Neuronal stem cell (in vitro differentiated cells): ENCODE measurements at regions not wholly inside any gene's neighbourhood (a gene's known extent, or its start where the extent isn't known, plus 50 kb on each side); places are given as distances from the start of the nearest gene placed in this dataset.

ENCODE experiments used
- DNase-seq: peaks from one replicate; pipeline ENCODE4 v3.0.0-alpha.2; 2013; ENCODE audit warnings: low spot score
- H2AFZ ChIP-seq: one replicate; pipeline ENCODE4 v1.6.1; 2013; ENCODE audit warnings: mild to moderate bottlenecking, low read length, inconsistent platforms
- H2AK5ac ChIP-seq: 2 replicates; pipeline ENCODE4 v1.6.1; 2013; ENCODE audit warnings: low read depth, mild to moderate bottlenecking, inconsistent platforms, low read length, moderate library complexity, mixed read lengths
- H2BK120ac ChIP-seq: 2 replicates; pipeline ENCODE4 v1.6.1; 2013; ENCODE audit warnings: low read depth, mild to moderate bottlenecking, inconsistent platforms, low read length, moderate library complexity, mixed read lengths
- H2BK12ac ChIP-seq: one replicate; pipeline ENCODE4 v1.6.1; 2013; ENCODE audit warnings: low read length, inconsistent platforms
- H2BK15ac ChIP-seq: 2 replicates; pipeline ENCODE4 v1.6.1; 2013; ENCODE audit warnings: mild to moderate bottlenecking, low read length, inconsistent platforms, mixed read lengths
- H2BK5ac ChIP-seq: one replicate; pipeline ENCODE4 v1.6.1; 2013; ENCODE audit warnings: inconsistent platforms, mild to moderate bottlenecking, low read length, moderate library complexity
- H3K14ac ChIP-seq: one replicate; pipeline ENCODE4 v1.6.1; 2013; ENCODE audit warnings: low read length, inconsistent platforms
- H3K18ac ChIP-seq: 2 replicates; pipeline ENCODE4 v1.6.1; 2013; ENCODE audit warnings: low read length, inconsistent platforms
- H3K23ac ChIP-seq: 2 replicates; pipeline ENCODE4 v1.6.1; 2013; ENCODE audit warnings: low read depth, mild to moderate bottlenecking, mixed read lengths, low read length, inconsistent platforms; ENCODE audit not compliant: poor library complexity
- H3K27ac ChIP-seq: replicated peaks from 3 replicates; pipeline ENCODE4 v1.5.1; 2013; ENCODE audit warnings: low read length, inconsistent platforms
- H3K27me3 ChIP-seq, 3 experiments: 2 replicates each; pipeline ENCODE4 v1.6.1; 2013; ENCODE audit warnings: low read length in 3 of 3, mild to moderate bottlenecking in 2 of 3, inconsistent platforms in 1 of 3, low read depth in 1 of 3, mixed read lengths in 1 of 3, moderate library complexity in 1 of 3; ENCODE audit not compliant: control insufficient read depth in 3 of 3, insufficient read depth in 3 of 3
- H3K36me3 ChIP-seq, 2 donors: replicated peaks in 1 of 2; 2 replicates each; pipeline ENCODE4 v1.6.1; 2013; ENCODE audit warnings: low read length in 2 of 2; ENCODE audit not compliant: control insufficient read depth in 2 of 2, insufficient read depth in 2 of 2
- H3K4ac ChIP-seq: 2 replicates; pipeline ENCODE4 v1.6.1; 2013; ENCODE audit warnings: inconsistent platforms, mild to moderate bottlenecking, low read length, moderate library complexity
- H3K4me1 ChIP-seq, 2 donors: 1 replicate in 1 of 2; 2 replicates in 1 of 2; pipeline ENCODE4 v1.6.1; 2013; ENCODE audit warnings: low read length in 2 of 2, low read depth in 1 of 2; ENCODE audit not compliant: control insufficient read depth in 2 of 2, insufficient read depth in 1 of 2
- H3K4me2 ChIP-seq: one replicate; pipeline ENCODE4 v1.6.1; 2013; ENCODE audit warnings: mild to moderate bottlenecking, low read length, inconsistent platforms; ENCODE audit not compliant: insufficient read depth, poor library complexity, severe bottlenecking
- H3K4me3 ChIP-seq, 2 donors: 2 replicates each; pipeline ENCODE4 v1.5.1; 2013; ENCODE audit warnings: low read length in 2 of 2, mild to moderate bottlenecking in 2 of 2, inconsistent platforms in 1 of 2, moderate library complexity in 1 of 2
- H3K79me1 ChIP-seq: one replicate; pipeline ENCODE4 v1.6.1; 2013; ENCODE audit warnings: low read depth, mild to moderate bottlenecking, inconsistent platforms, low read length, moderate library complexity
- H3K9ac ChIP-seq: one replicate; pipeline ENCODE4 v1.6.1; 2013; ENCODE audit warnings: mild to moderate bottlenecking, low read depth, low read length, inconsistent platforms; ENCODE audit not compliant: poor library complexity
- H3K9me3 ChIP-seq, 2 donors: replicated peaks in 1 of 2; 2 replicates each; pipeline versions ENCODE3 to v1.6.1; 2013; ENCODE audit warnings: low read length in 2 of 2, mild to moderate bottlenecking in 2 of 2, inconsistent platforms in 1 of 2, low read depth in 1 of 2, mixed read lengths in 1 of 2, moderate library complexity in 1 of 2; ENCODE audit not compliant: control insufficient read depth in 2 of 2, insufficient read depth in 1 of 2
- H4K8ac ChIP-seq: one replicate; pipeline ENCODE4 v1.6.1; 2013; ENCODE audit warnings: low read depth, mild to moderate bottlenecking, inconsistent platforms, low read length, moderate library complexity
- H4K91ac ChIP-seq: one replicate; pipeline ENCODE4 v1.6.1; 2013; ENCODE audit warnings: low read length, low read depth, mild to moderate bottlenecking, inconsistent platforms; ENCODE audit not compliant: poor library complexity
- WGBS, 2 donors: extraction: QIAGEN DNeasy Blood & Tissue Kit; methylation state at CpG; one replicate each; pipeline ENCODE4 v1.1.7; 2013; ENCODE audit warnings: missing lambda C conversion rate in 2 of 2, mixed read lengths in 1 of 2; ENCODE audit not compliant: insufficient read length in 2 of 2, insufficient replicate concordance in 1 of 2; ENCODE audit errors: extremely low coverage in 2 of 2; 5-methylcytosine and 5-hydroxymethylcytosine counted together

- no peak overlapping the region for H4K8ac ChIP-seq
- no peak overlapping the region for H3K4ac ChIP-seq
- H3K27ac ChIP-seq, result no peak overlapping the region
- H3K4me3 ChIP-seq, result no peak overlapping the region
- no peak overlapping the region for H2AK5ac ChIP-seq
- peaks cover 0 to 1% of the 10 kb centered on the region in 2 donors for H3K4me1 ChIP-seq
- H3K4me2 ChIP-seq, result no peak overlapping the region
- no peak overlapping the region for H2BK12ac ChIP-seq
- no peaks in the 10 kb centered on the region for H3K36me3 ChIP-seq
- H3K27me3 ChIP-seq, result no peaks in the 10 kb centered on the region
- H2BK15ac ChIP-seq, result no peak overlapping the region
- no peak overlapping the region for H2AFZ ChIP-seq
- H3K9me3 ChIP-seq, result no peaks in the 10 kb centered on the region
- no peak overlapping the region for H3K14ac ChIP-seq
- H3K9ac ChIP-seq, result no peak overlapping the region
- H2BK120ac ChIP-seq, result no peak overlapping the region
- DNase-seq, result no peak
- H3K18ac ChIP-seq, result no peak overlapping the region
- H3K79me1 ChIP-seq, result no peaks in the 10 kb centered on the region
- H2BK5ac ChIP-seq, result no peak overlapping the region
- H3K23ac ChIP-seq, result no peak overlapping the region
- no peak overlapping the region for H4K91ac ChIP-seq
- no CpG with 5 or more reads among the region's 8 CpGs for WGBS, 2 donors
Observed at GRCh38 chr10:130621231-130621775, 485.1 kb downstream of the GLRX3 start.

- Histone ChIP-seq H3K4me1 (peaks cover 0 to 1% of the 10 kb centered on the region in 2 donors), H3K36me3 (no peaks in the 10 kb centered on the region), H2AK5ac (no peak overlapping the region), H3K9me3 (no peaks in the 10 kb centered on the region), H2BK15ac (no peak overlapping the region), H3K4me2 (no peak overlapping the region), H2AFZ (no peak overlapping the region), H3K4me3 (no peak overlapping the region), H4K91ac (no peak overlapping the region), H2BK5ac (no peak overlapping the region), H3K18ac (no peak overlapping the region), H3K27me3 (no peaks in the 10 kb centered on the region), H3K23ac (no peak overlapping the region), H3K4ac (no peak overlapping the region), H3K9ac (no peak overlapping the region), H4K8ac (no peak overlapping the region), H3K79me1 (no peaks in the 10 kb centered on the region), H3K14ac (no peak overlapping the region), H2BK12ac (no peak overlapping the region), H3K27ac (no peak overlapping the region), H2BK120ac (no peak overlapping the region)
- no CpG with 5 or more reads among the region's 4 CpGs for WGBS, 2 donors
- no peak for DNase-seq
Observed at GRCh38 chr10:130623680-130624267, 487.6 kb downstream of the GLRX3 start.

GRCh38 chr10:130627346-130628045, 491.3 kb downstream of the GLRX3 start:
- Histone ChIP-seq H3K23ac (no peak overlapping the region), H3K36me3 (no peaks in the 10 kb centered on the region), H2BK12ac (no peak overlapping the region), H2BK120ac (no peak overlapping the region), H2BK15ac (no peak overlapping the region), H2AFZ (no peak overlapping the region), H2BK5ac (no peak overlapping the region), H3K18ac (no peak overlapping the region), H3K4ac (no peak overlapping the region), H3K4me1 (peaks cover 0 to 1% of the 10 kb centered on the region in 2 donors), H4K91ac (no peak overlapping the region), H4K8ac (no peak overlapping the region), H3K9me3 (no peaks in the 10 kb centered on the region), H3K4me3 (no peak overlapping the region), H3K27ac (no peak overlapping the region), H3K4me2 (no peak overlapping the region), H3K14ac (no peak overlapping the region), H3K27me3 (no peaks in the 10 kb centered on the region), H2AK5ac (no peak overlapping the region), H3K79me1 (no peaks in the 10 kb centered on the region), H3K9ac (no peak overlapping the region)
- no CpG with 5 or more reads among the region's 3 CpGs for WGBS, 2 donors
- DNase-seq, result no peak

GRCh38 chr10:130630135-130630534, 493.9 kb downstream of the GLRX3 start:
- Histone ChIP-seq H2BK120ac (no peak overlapping the region), H2BK12ac (no peak overlapping the region), H3K27ac (no peak overlapping the region), H2AK5ac (no peak overlapping the region), H3K9me3 (no peaks in the 10 kb centered on the region), H3K18ac (no peak overlapping the region), H3K27me3 (no peaks in the 10 kb centered on the region), H3K23ac (no peak overlapping the region), H3K4ac (no peak overlapping the region), H3K4me3 (no peak overlapping the region), H2BK15ac (no peak overlapping the region), H3K4me2 (no peak overlapping the region), H2BK5ac (no peak overlapping the region), H2AFZ (no peak overlapping the region), H3K9ac (no peak overlapping the region), H3K4me1 (no peaks in the 10 kb centered on the region), H3K79me1 (no peaks in the 10 kb centered on the region), H3K36me3 (no peaks in the 10 kb centered on the region), H4K91ac (no peak overlapping the region), H4K8ac (no peak overlapping the region), H3K14ac (no peak overlapping the region)
- DNase-seq, result no peak
- WGBS, 2 donors, result 100% methylated on average over 1 of the region's 2 CpGs; no CpG with 5 or more reads in 1 of the 2 donors
